DOHH2 (cell line): ENCODE measurements at regions not wholly inside any gene's neighbourhood (a gene's known extent, or its start where the extent isn't known, plus 50 kb on each side); places are given as distances from the start of the nearest gene placed in this dataset.

Source experiments
- CTCF ChIP-seq: fragments of 200-600 bp; sonication (generic); IDR thresholded peaks from one replicate; pipeline ENCODE4 v1.5.1; 2014; ENCODE audit warnings: antibody characterized with exemption, mild to moderate bottlenecking, low read depth, low read length; ENCODE audit not compliant: poor library complexity, severe bottlenecking
- EZH2phosphoT487 ChIP-seq: fragments of 200-600 bp; sonication (generic); IDR thresholded peaks from 2 replicates; pipeline ENCODE4 v1.6.1; 2017; ENCODE audit warnings: borderline replicate concordance, mild to moderate bottlenecking, antibody characterized with exemption, low read length, moderate library complexity, mixed read lengths

- no peak for TF ChIP-seq CTCF
- no peak for TF ChIP-seq EZH2phosphoT487
These were observed 359.6 kb upstream of the SLC24A2 start for GRCh38 chr9:20148416-20148815.
